Right kidney (tissue), 1 donor: ENCODE measurements at regions not wholly inside any gene's neighbourhood (a gene's known extent, or its start where the extent isn't known, plus 50 kb on each side); places are given as distances from the start of the nearest gene placed in this dataset.
"Not testable (repeated sequence)": the region's sequence is repeated elsewhere in the genome, so short reads cannot be mapped to it uniquely, and the experiment has no call there.

Source experiments
- DNase-seq: peaks from one replicate; pipeline ENCODE4 v3.0.0-alpha.2; 2016

GRCh38 chr18:45343365-45343764 lies 271.9 kb upstream of the SLC14A2 start:
- DNase-seq: no peak

GRCh38 chr18:45344680-45345079 lies 270.6 kb upstream of the SLC14A2 start:
- not testable (repeated sequence) for DNase-seq

DNA sequence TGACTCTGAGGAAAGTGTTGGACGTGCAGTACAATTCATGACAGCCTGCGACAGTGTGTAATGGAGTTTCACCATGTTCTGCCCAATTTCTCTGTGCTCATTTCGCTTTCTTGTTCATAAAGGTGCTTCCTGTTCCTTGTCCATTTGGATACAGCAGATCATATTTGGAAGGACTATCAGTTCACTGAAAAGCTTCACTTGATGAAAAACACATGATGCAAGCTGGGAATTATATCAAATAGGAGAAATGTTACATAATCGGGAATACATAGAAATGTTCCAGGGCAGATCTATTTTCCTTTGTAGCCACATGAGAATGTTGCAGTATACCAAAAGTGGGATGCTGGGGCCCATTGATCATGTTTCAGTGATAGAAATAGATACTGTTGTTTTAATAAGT lies 266.3 kb upstream of the SLC14A2 start:
- DNase-seq: no peak

- no peak for DNase-seq
These were observed 265.8 kb upstream of the SLC14A2 start for GRCh38 chr18:45349467-45349866.

GRCh38 chr18:45350404-45351156 lies 264.7 kb upstream of the SLC14A2 start:
- DNase-seq: no peak

DNA sequence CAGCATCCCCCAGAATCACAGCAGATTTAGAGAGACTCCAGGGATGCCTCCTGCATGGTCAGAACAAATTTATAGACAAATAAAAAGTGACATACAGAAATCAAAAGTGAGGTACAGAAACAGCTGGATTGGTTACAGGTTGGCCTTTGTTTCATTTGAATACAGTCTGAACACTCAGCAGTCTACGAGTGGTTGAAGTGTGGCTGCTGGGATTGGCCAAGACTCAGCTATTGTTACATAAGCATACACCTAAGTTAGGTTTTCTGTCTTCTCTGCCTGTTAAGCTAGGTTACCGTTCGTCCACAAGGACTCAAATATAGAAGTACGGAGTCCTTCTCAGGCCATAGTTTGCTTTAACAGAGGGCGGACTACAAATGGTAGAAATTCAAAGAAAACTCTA lies 262.4 kb upstream of the SLC14A2 start:
- no peak for DNase-seq

DNA sequence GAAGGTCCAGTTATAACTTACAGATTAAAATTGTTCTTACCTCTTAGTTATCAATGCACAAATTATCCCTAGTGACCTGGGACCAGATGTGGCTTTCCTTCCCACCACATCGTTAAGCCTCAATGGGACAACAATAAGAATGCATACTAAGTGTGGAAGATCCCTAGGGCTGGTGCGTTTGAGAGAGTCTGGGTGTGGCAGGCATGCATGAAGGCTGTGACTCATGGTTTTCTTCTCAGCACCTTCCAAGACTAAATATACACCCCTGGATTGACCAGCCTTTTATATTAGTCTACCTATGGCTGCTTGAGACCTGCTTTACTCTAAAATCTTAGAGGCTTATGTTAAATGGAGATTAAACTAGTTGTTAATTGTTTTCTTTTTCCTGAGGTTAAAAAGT lies 261.7 kb upstream of the SLC14A2 start:
- no peak for DNase-seq

- no peak for DNase-seq
These were observed 259.2 kb upstream of the SLC14A2 start for GRCh38 chr18:45355944-45356520.

- no peak for DNase-seq
These were observed 257.4 kb upstream of the SLC14A2 start for GRCh38 chr18:45357686-45358470.

- DNase-seq: no peak
These were observed 255.8 kb upstream of the SLC14A2 start for GRCh38 chr18:45359275-45360009.

DNA sequence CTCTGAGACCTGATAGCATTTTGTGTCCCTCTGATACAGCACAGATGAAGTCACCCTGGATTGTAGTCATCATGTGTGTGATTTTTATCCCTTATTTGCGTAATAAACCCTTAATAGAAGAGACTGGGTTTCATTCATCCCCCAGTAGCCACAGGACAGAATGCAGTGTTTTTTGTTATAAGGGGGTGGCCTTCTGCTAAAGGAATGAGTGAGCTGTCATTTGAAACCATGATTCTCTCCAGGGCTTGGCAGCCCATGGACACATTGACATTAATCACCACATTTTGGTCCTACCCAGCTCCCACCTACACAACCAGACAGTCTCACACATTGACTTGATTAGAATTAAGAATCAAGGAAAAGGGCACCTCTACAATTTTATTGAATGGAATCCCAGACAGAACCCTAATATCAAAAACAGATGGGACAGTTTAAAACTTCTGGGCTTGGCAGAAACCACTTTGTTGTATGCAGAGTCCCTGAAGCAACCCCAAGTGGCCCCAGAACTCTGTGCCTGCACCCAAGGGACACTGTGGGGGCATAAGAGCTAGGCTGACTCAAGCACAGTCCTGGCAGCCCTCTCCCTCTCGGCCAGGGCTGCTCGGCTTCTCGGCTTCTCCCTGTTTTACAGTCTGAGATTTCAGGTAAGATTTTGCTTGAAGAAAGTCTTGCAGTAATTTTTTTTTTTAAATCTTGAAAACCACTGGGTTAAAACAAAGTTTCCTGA lies 254.0 kb upstream of the SLC14A2 start:
- no peak for DNase-seq

GRCh38 chr18:45363196-45363595 lies 252.1 kb upstream of the SLC14A2 start:
- DNase-seq: no peak

GRCh38 chr18:45365835-45366234 lies 249.4 kb upstream of the SLC14A2 start:
- no peak for DNase-seq

DNA sequence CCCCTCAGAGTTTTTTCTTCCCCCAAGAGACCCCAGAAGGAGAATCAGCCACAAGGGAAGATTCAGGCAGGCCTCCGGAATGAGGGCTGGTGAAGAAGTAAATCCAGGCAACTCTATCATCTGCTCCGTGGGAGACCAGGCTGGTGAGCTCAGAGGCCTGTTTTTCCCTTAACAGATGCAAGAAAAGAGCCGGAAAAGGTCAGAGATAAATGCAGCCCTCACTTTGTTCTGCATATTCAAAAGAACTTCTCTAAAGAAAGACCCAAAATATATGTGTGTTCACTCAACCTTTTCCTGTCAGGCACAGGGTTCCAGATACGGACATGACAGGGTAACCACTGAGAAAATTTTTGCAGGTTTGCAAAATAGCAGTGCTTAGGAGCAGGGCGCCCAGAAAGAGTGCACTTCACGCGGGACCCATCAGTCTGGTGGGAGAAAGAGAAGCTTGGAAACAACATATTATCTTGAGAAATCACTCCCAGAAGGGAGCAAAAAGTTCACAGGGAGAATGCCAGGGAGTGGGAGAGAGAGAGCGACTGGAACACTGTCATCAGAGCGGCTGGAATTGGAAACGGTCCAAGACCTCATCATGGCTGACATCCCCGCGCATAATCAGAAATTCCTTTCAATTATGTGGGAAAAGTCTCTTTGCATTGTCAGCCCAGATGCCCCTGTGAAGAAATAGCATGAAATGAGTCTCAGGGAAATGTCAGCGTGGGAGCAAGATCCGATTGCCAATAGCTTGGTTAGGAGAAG lies 244.8 kb upstream of the SLC14A2 start:
- DNase-seq: no peak

- DNase-seq: no peak
These were observed 241.9 kb upstream of the SLC14A2 start for GRCh38 chr18:45373286-45373880.

- DNase-seq: no peak
These were observed 241.0 kb upstream of the SLC14A2 start for GRCh38 chr18:45374236-45374635.

- DNase-seq: no peak
These were observed 240.2 kb upstream of the SLC14A2 start for GRCh38 chr18:45374878-45375630.

- DNase-seq: no peak
These were observed 239.1 kb upstream of the SLC14A2 start for GRCh38 chr18:45376193-45376592.

DNA sequence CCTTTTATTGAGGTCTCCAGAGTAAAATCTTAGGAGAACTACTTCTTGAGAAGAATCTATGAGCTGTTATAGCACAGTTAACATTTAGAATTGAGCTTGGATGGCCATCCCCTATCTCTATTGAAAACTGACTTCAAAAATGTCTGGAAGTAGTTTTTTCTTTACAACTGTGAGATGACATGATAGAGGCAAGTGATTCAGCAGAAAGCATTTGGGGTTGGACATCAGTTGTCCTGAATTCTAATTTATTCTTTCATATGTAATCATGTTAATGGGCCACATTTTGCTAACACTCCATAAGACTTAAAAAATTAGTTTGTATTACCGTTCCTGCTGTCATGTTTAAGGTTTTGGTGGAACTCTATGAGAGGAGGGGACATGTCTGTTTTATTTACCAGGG lies 237.0 kb upstream of the SLC14A2 start:
- no peak for DNase-seq

DNA sequence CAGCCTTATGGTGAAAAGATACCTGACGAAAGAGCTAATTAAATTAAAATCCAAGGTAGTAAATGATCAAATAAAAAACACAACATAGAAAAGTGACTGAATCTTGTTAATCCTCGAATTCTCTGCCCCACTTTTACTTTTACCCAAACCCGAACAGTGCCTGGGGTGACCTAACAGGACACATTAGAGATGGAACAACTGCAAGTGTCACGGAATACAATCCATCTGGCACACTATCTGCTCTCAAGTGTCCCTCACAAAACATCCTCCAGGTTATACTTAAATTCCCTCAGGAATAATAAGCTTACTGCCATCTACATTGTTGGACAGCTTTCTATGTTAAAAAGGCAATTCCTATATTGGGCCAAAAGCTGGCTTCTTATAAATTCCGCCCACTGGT lies 236.3 kb upstream of the SLC14A2 start:
- no peak for DNase-seq
